ENCODE measurements at regions not wholly inside any gene's neighbourhood (a gene's known extent, or its start where the extent isn't known, plus 50 kb on each side); places are given as distances from the start of the nearest gene placed in this dataset.

GRCh38 chr7:106592282-106593027 lies 68.5 kb downstream of the CCDC71L start:
- DNase-seq (ENCODE audit: low read depth), result no peak
- H3K4me3 ChIP-seq (ENCODE audit: low read depth, low read length), result no peak overlapping the region
- TF ChIP-seq CTCF (IDR thresholded peaks at IDR 0.05; ENCODE audit: insufficient read depth, low read depth, low read length), result no peak

- no peak for TF ChIP-seq CTCF (IDR thresholded peaks at IDR 0.05; ENCODE audit: insufficient read depth, low read depth, low read length)
- no peak for DNase-seq (ENCODE audit: low read depth)
- H3K4me3 ChIP-seq (ENCODE audit: low read depth, low read length), result no peak overlapping the region
These were observed 69.8 kb downstream of the CCDC71L start for GRCh38 chr7:106591146-106591545.

- H3K4me3 ChIP-seq (ENCODE audit: low read depth, low read length), result no peak overlapping the region
- no peak for DNase-seq (ENCODE audit: low read depth)
- TF ChIP-seq CTCF (IDR thresholded peaks at IDR 0.05; ENCODE audit: insufficient read depth, low read depth, low read length), result no peak
These were observed 70.6 kb downstream of the CCDC71L start for GRCh38 chr7:106590209-106590816.

GRCh38 chr7:106589198-106589879 lies 71.6 kb downstream of the CCDC71L start:
- no peak for TF ChIP-seq CTCF (IDR thresholded peaks at IDR 0.05; ENCODE audit: insufficient read depth, low read depth, low read length)
- DNase-seq (ENCODE audit: low read depth), result no peak
- no peak overlapping the region for H3K4me3 ChIP-seq (ENCODE audit: low read depth, low read length)

- H3K4me3 ChIP-seq (ENCODE audit: low read depth, low read length), result no peak overlapping the region
- no peak for DNase-seq (ENCODE audit: low read depth)
- TF ChIP-seq CTCF (IDR thresholded peaks at IDR 0.05; ENCODE audit: insufficient read depth, low read depth, low read length), result no peak
These were observed 72.3 kb downstream of the CCDC71L start for GRCh38 chr7:106588422-106589197.

GRCh38 chr7:106584914-106585759 lies 75.8 kb downstream of the CCDC71L start:
- H3K4me3 ChIP-seq (ENCODE audit: low read depth, low read length), result no peak overlapping the region
- TF ChIP-seq CTCF (IDR thresholded peaks at IDR 0.05; ENCODE audit: insufficient read depth, low read depth, low read length), result no peak
- no peak for DNase-seq (ENCODE audit: low read depth)

Measured in fibroblast of villous mesenchyme (primary cell).